Nephron (organoid): ENCODE measurements at regions not wholly inside any gene's neighbourhood (a gene's known extent, or its start where the extent isn't known, plus 50 kb on each side); places are given as distances from the start of the nearest gene placed in this dataset.
"Not testable (repeated sequence)": the region's sequence is repeated elsewhere in the genome, so short reads cannot be mapped to it uniquely, and the experiment has no call there.

Source experiments
- H3K27ac Mint-ChIP-seq, 3 experiments: 2 replicates each; pipeline ENCODE4 v1.8.0; 2020; ENCODE audit warnings: mixed read lengths in 3 of 3, mild to moderate bottlenecking in 2 of 3, moderate library complexity in 1 of 3
- H3K27me3 Mint-ChIP-seq: 2 replicates; pipeline ENCODE4 v1.8.0; 2021; ENCODE audit warnings: low read depth, mild to moderate bottlenecking, moderate library complexity, mixed read lengths
- H3K36me3 Mint-ChIP-seq: 2 replicates; pipeline ENCODE4 v1.8.0; 2020; ENCODE audit warnings: low read depth, mixed read lengths
- H3K4me1 Mint-ChIP-seq: 2 replicates; pipeline ENCODE4 v1.8.0; 2020; ENCODE audit warnings: mixed read lengths
- H3K4me3 Mint-ChIP-seq, 3 experiments: 2 replicates each; pipeline ENCODE4 v1.8.0; 2020; ENCODE audit warnings: mild to moderate bottlenecking in 3 of 3, mixed read lengths in 3 of 3, moderate library complexity in 2 of 3
- H3K9me3 Mint-ChIP-seq: 2 replicates; pipeline ENCODE4 v1.8.0; 2020; ENCODE audit warnings: mixed read lengths
- TF ChIP-seq, protein P1 (sequence below), 3 experiments: fragments of 200-600 bp; sonication (generic); IDR thresholded peaks; one replicate each; pipeline ENCODE4 v1.5.0; 2021; ENCODE audit warnings: antibody characterized with exemption in 3 of 3; ENCODE audit not compliant: unreplicated experiment in 3 of 3

- Mint-ChIP-seq H3K4me3 (no peak overlapping the region), H3K27me3 (peaks cover 3% of the 10 kb centered on the region), H3K4me1 (no peaks in the 10 kb centered on the region), H3K36me3 (no peaks in the 10 kb centered on the region), H3K27ac (no peak overlapping the region), H3K9me3 (no peaks in the 10 kb centered on the region)
- TF ChIP-seq, protein P1, sequence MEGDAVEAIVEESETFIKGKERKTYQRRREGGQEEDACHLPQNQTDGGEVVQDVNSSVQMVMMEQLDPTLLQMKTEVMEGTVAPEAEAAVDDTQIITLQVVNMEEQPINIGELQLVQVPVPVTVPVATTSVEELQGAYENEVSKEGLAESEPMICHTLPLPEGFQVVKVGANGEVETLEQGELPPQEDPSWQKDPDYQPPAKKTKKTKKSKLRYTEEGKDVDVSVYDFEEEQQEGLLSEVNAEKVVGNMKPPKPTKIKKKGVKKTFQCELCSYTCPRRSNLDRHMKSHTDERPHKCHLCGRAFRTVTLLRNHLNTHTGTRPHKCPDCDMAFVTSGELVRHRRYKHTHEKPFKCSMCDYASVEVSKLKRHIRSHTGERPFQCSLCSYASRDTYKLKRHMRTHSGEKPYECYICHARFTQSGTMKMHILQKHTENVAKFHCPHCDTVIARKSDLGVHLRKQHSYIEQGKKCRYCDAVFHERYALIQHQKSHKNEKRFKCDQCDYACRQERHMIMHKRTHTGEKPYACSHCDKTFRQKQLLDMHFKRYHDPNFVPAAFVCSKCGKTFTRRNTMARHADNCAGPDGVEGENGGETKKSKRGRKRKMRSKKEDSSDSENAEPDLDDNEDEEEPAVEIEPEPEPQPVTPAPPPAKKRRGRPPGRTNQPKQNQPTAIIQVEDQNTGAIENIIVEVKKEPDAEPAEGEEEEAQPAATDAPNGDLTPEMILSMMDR (IDR thresholded peaks at IDR 0.05; ENCODE audit: unreplicated experiment in 3 of 3), result no peak
Observed at GRCh38 chr10:64798297-64798696, 1277.1 kb downstream of the REEP3 start.

- not testable (repeated sequence) for H3K27ac Mint-ChIP-seq, H3K27me3 Mint-ChIP-seq, H3K4me3 Mint-ChIP-seq, H3K36me3 Mint-ChIP-seq, H3K4me1 Mint-ChIP-seq, H3K9me3 Mint-ChIP-seq
Observed at GRCh38 chr10:64808233-64808632, 1287.0 kb downstream of the REEP3 start.

GRCh38 chr10:64810046-64810445 lies 1288.8 kb downstream of the REEP3 start:
- not testable (repeated sequence) for H3K27me3 Mint-ChIP-seq, H3K4me3 Mint-ChIP-seq, H3K27ac Mint-ChIP-seq, H3K9me3 Mint-ChIP-seq, H3K4me1 Mint-ChIP-seq, H3K36me3 Mint-ChIP-seq

GRCh38 chr10:64813391-64813790 lies 1292.2 kb downstream of the REEP3 start:
- Mint-ChIP-seq H3K27me3 (no peaks in the 10 kb centered on the region), H3K4me3 (no peak overlapping the region), H3K9me3 (peaks cover 3% of the 10 kb centered on the region), H3K4me1 (no peaks in the 10 kb centered on the region), H3K27ac (no peak overlapping the region), H3K36me3 (no peaks in the 10 kb centered on the region)
- TF ChIP-seq, protein P1 (IDR thresholded peaks at IDR 0.05; ENCODE audit: unreplicated experiment in 3 of 3), result no peak

GRCh38 chr10:64814201-64814600 lies 1293.0 kb downstream of the REEP3 start:
- Mint-ChIP-seq H3K4me3 (no peak overlapping the region), H3K27me3 (no peaks in the 10 kb centered on the region), H3K36me3 (no peaks in the 10 kb centered on the region), H3K9me3 (peaks cover 3% of the 10 kb centered on the region), H3K4me1 (no peaks in the 10 kb centered on the region), H3K27ac (no peak overlapping the region)
- TF ChIP-seq, protein P1 (IDR thresholded peaks at IDR 0.05; ENCODE audit: unreplicated experiment in 3 of 3), result no peak

- no peaks in the 10 kb centered on the region for H3K9me3 Mint-ChIP-seq
- H3K4me3 Mint-ChIP-seq, result no peak overlapping the region
Observed at GRCh38 chr10:64829888-64830412, 1308.7 kb downstream of the REEP3 start.

DNA sequence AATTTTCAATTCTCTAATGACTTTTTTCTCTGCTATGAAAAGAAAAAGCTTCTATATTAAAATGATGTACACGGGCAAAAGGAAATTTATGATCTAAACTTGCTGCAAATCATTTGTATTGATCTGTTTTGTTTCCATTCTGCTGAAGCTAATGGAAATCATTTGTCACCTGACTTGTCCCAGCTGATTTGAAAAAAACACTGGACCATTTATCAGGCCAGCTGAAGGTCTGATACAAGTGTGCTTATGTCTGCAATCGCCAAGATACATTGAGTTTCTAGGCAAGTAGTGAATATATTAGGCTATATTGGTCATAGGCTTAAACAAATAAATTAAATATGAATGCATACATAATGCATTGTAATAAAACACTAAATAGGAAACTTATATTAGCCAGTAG lies 1309.7 kb downstream of the REEP3 start:
- Mint-ChIP-seq H3K36me3 (no peaks in the 10 kb centered on the region), H3K27ac (no peak overlapping the region), H3K27me3 (no peaks in the 10 kb centered on the region), H3K4me3 (no peak overlapping the region), H3K9me3 (no peaks in the 10 kb centered on the region), H3K4me1 (no peaks in the 10 kb centered on the region)
- TF ChIP-seq, protein P1 (IDR thresholded peaks at IDR 0.05; ENCODE audit: unreplicated experiment in 3 of 3), result no peak

More at GRCh38 chr10:64829888-64830412, 1308.7 kb downstream of the REEP3 start:
- H3K27ac Mint-ChIP-seq, result no peak overlapping the region
- H3K27me3 Mint-ChIP-seq, result no peaks in the 10 kb centered on the region
- no peaks in the 10 kb centered on the region for H3K36me3 Mint-ChIP-seq
- H3K4me1 Mint-ChIP-seq, result no peaks in the 10 kb centered on the region
- TF ChIP-seq, protein P1 (IDR thresholded peaks at IDR 0.05; ENCODE audit: unreplicated experiment in 3 of 3), result no peak
